HG03196 (cell line): ENCODE measurements at regions not wholly inside any gene's neighbourhood (a gene's known extent, or its start where the extent isn't known, plus 50 kb on each side); places are given as distances from the start of the nearest gene placed in this dataset.

Experiments used
- ATAC-seq: cut with Tn5 transposase; IDR thresholded peaks from one replicate; pipeline ENCODE4 v1.9.1; 2021; ENCODE audit not compliant: unreplicated experiment

- ATAC-seq: no peak
Measured at GRCh38 chr7:116083796-116084195, 53.2 kb upstream of the TFEC start.

GRCh38 chr7:116086547-116087045 is 56.0 kb upstream of the TFEC start:
- no peak for ATAC-seq

- ATAC-seq: no peak
Measured at GRCh38 chr7:116087291-116087690, 56.7 kb upstream of the TFEC start.

GRCh38 chr7:116087984-116088383 is 57.4 kb upstream of the TFEC start:
- ATAC-seq: no peak

- ATAC-seq: no peak
Measured at GRCh38 chr7:116089293-116089692, 58.7 kb upstream of the TFEC start.

- no peak for ATAC-seq
Measured at GRCh38 chr7:116093516-116094301, 63.1 kb upstream of the TFEC start.

- no peak for ATAC-seq
Measured at GRCh38 chr7:116095396-116095795, 64.8 kb upstream of the TFEC start.

- no peak for ATAC-seq
Measured at GRCh38 chr7:116097365-116098009, 66.9 kb upstream of the TFEC start.

GRCh38 chr7:116098175-116098574 is 67.6 kb upstream of the TFEC start:
- ATAC-seq: no peak

GRCh38 chr7:116100626-116101025 is 70.1 kb upstream of the TFEC start:
- ATAC-seq: no peak

GRCh38 chr7:116101704-116102103 is 71.1 kb upstream of the TFEC start:
- no peak for ATAC-seq

- no peak for ATAC-seq
Measured at GRCh38 chr7:116111475-116111874, 80.9 kb upstream of the TFEC start.

- ATAC-seq: no peak
Measured at GRCh38 chr7:116113310-116113709, 82.7 kb upstream of the TFEC start.

- ATAC-seq: no peak
Measured at GRCh38 chr7:116120839-116121238, 89.5 kb upstream of the TES start.

GRCh38 chr7:116122972-116123595 is 87.3 kb upstream of the TES start:
- no peak for ATAC-seq

GRCh38 chr7:116128139-116128538 is 82.2 kb upstream of the TES start:
- ATAC-seq: no peak

- ATAC-seq: no peak
Measured at GRCh38 chr7:116135306-116135705, 75.0 kb upstream of the TES start.

GRCh38 chr7:116138202-116138801 is 72.0 kb upstream of the TES start:
- ATAC-seq: peak; percentile 95

GRCh38 chr7:116139007-116139406 is 71.3 kb upstream of the TES start:
- no peak for ATAC-seq

GRCh38 chr7:116139807-116140206 is 70.5 kb upstream of the TES start:
- no peak for ATAC-seq

- no peak for ATAC-seq
Measured at GRCh38 chr7:116142374-116142773, 68.0 kb upstream of the TES start.

- ATAC-seq: no peak
Measured at GRCh38 chr7:116142850-116143249, 67.5 kb upstream of the TES start.
